RWPE2 (cell line): ENCODE measurements at regions not wholly inside any gene's neighbourhood (a gene's known extent, or its start where the extent isn't known, plus 50 kb on each side); places are given as distances from the start of the nearest gene placed in this dataset.

Experiments used
- ATAC-seq: fragments of 200-7000 bp; cut with Tn5 transposase; 3 replicates; pipeline ENCODE4 v1.9.1; 2021; ENCODE audit warnings: low read depth
- DNase-seq: peaks from one replicate; pipeline ENCODE4 v3.0.0-alpha.2; 2020; ENCODE audit warnings: low spot score
- H3K27ac ChIP-seq: fragments of 450-650 bp; 2 replicates; pipeline ENCODE4 v1.5.1; 2017; ENCODE audit warnings: mild to moderate bottlenecking; ENCODE audit not compliant: poor library complexity, severe bottlenecking
- H3K27me3 ChIP-seq: fragments of 250-450 bp; sonication (Bioruptor Pico); 2 replicates; pipeline ENCODE4 v1.5.1; 2021; ENCODE audit warnings: mild to moderate bottlenecking, moderate library complexity; ENCODE audit not compliant: insufficient read depth, poor library complexity, severe bottlenecking
- H3K36me3 ChIP-seq: fragments of 250-450 bp; sonication (Bioruptor Pico); 2 replicates; pipeline ENCODE4 v1.5.1; 2020; ENCODE audit warnings: low read depth, mild to moderate bottlenecking, moderate library complexity
- H3K4me1 ChIP-seq: fragments of 250-450 bp; sonication (Bioruptor Pico); 2 replicates; pipeline ENCODE4 v1.5.1; 2021; ENCODE audit warnings: mild to moderate bottlenecking, moderate library complexity; ENCODE audit not compliant: insufficient read depth, poor library complexity, severe bottlenecking
- H3K4me3 ChIP-seq: fragments of 250-450 bp; sonication (Bioruptor Pico); 2 replicates; pipeline ENCODE4 v1.5.1; 2021; ENCODE audit warnings: mild to moderate bottlenecking, moderate library complexity; ENCODE audit not compliant: severe bottlenecking
- H3K9me3 ChIP-seq: fragments of 250-450 bp; sonication (Bioruptor Pico); 2 replicates; pipeline ENCODE4 v1.5.1; 2021; ENCODE audit warnings: mild to moderate bottlenecking, moderate library complexity; ENCODE audit not compliant: severe bottlenecking
- TF ChIP-seq, protein P1 (sequence below): fragments of 450-650 bp; IDR thresholded peaks from one replicate; pipeline ENCODE4 v1.5.1; 2017; ENCODE audit warnings: mild to moderate bottlenecking, moderate library complexity; ENCODE audit not compliant: poor library complexity, severe bottlenecking

DNA sequence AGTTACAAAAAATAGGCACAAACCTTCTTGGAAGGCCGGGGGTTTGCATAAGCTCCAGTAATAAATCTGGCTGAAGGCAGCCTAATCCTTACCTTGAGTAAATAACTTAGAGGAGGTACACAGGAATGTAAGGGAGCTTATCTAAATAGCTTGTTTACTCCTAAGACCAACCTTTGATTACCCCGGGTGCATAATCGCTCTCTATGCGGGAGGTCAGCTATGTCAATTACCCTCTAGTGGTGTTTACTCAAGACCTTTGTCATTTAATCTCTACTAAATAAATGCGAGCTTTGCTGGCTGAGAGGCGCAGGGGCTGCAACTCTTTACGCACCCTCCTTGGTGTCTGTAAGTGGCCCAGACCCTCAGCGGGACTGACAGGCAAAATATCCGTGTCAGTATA, 50.2 kb upstream of the MAP9 start:
- Histone ChIP-seq H3K27me3 (no peaks in the 10 kb centered on the region), H3K36me3 (no peaks in the 10 kb centered on the region), H3K27ac (no peak overlapping the region), H3K4me1 (peaks cover 4% of the 10 kb centered on the region), H3K9me3 (no peaks in the 10 kb centered on the region), H3K4me3 (no peak overlapping the region)
- TF ChIP-seq, protein P1, sequence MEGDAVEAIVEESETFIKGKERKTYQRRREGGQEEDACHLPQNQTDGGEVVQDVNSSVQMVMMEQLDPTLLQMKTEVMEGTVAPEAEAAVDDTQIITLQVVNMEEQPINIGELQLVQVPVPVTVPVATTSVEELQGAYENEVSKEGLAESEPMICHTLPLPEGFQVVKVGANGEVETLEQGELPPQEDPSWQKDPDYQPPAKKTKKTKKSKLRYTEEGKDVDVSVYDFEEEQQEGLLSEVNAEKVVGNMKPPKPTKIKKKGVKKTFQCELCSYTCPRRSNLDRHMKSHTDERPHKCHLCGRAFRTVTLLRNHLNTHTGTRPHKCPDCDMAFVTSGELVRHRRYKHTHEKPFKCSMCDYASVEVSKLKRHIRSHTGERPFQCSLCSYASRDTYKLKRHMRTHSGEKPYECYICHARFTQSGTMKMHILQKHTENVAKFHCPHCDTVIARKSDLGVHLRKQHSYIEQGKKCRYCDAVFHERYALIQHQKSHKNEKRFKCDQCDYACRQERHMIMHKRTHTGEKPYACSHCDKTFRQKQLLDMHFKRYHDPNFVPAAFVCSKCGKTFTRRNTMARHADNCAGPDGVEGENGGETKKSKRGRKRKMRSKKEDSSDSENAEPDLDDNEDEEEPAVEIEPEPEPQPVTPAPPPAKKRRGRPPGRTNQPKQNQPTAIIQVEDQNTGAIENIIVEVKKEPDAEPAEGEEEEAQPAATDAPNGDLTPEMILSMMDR = no peak
- ATAC-seq = no peak
- DNase-seq = no peak
